OCI-LY3 (cell line): ENCODE measurements at regions not wholly inside any gene's neighbourhood (a gene's known extent, or its start where the extent isn't known, plus 50 kb on each side); places are given as distances from the start of the nearest gene placed in this dataset.

ENCODE experiments used
- H2AFZ ChIP-seq: fragments of 200-600, 300-600 bp; shearing (Covaris generic); 2 replicates; pipeline ENCODE4 v1.6.0; 2014; ENCODE audit warnings: antibody characterized with exemption, low read depth, low read length
- H3K27ac ChIP-seq: fragments of 200-600, 300-600 bp; sonication (generic); 2 replicates; pipeline ENCODE4 v1.5.1; 2014; ENCODE audit warnings: mild to moderate bottlenecking, low read length, moderate library complexity, mixed read lengths
- H3K27me3 ChIP-seq: fragments of 200-600, 300-600 bp; sonication (generic); 2 replicates; pipeline ENCODE4 v1.6.1; 2014; ENCODE audit warnings: low read depth, low read length, mixed read lengths
- H3K36me3 ChIP-seq: fragments of 200-600, 300-600 bp; sonication (generic); replicated peaks from 2 replicates; pipeline ENCODE3; 2014; ENCODE audit warnings: low read depth, low read length, mixed read lengths
- H3K4me1 ChIP-seq: fragments of 300-600, 200-600 bp; sonication (generic); 2 replicates; pipeline ENCODE4 v1.6.1; 2014; ENCODE audit warnings: low read length, mixed read lengths
- H3K4me2 ChIP-seq: fragments of 200-600, 300-600 bp; sonication (generic); 2 replicates; pipeline ENCODE4 v1.6.1; 2014; ENCODE audit warnings: low read length, mixed read lengths
- H3K4me3 ChIP-seq: fragments of 300-600, 200-600 bp; sonication (generic); 2 replicates; pipeline ENCODE4 v1.5.1; 2014; ENCODE audit warnings: antibody characterized with exemption, mild to moderate bottlenecking, low read length, moderate library complexity
- H3K79me2 ChIP-seq: fragments of 300-600, 200-600 bp; shearing (Covaris generic); 2 replicates; pipeline ENCODE4 v1.6.1; 2014; ENCODE audit warnings: mild to moderate bottlenecking, low read length, mixed read lengths
- H3K9ac ChIP-seq: fragments of 300-600, 200-600 bp; shearing (Covaris generic); 2 replicates; pipeline ENCODE4 v1.6.0; 2014; ENCODE audit warnings: mild to moderate bottlenecking, low read length, moderate library complexity
- H3K9me3 ChIP-seq: fragments of 200-600, 300-600 bp; shearing (Covaris generic); 2 replicates; pipeline ENCODE4 v1.6.1; 2014; ENCODE audit warnings: low read length, mixed read lengths; ENCODE audit not compliant: insufficient read depth
- H4K20me1 ChIP-seq: fragments of 200-600, 300-600 bp; sonication (generic); 2 replicates; pipeline ENCODE4 v1.6.1; 2016; ENCODE audit warnings: low read length, mixed read lengths; ENCODE audit not compliant: insufficient read depth
- CTCF ChIP-seq: fragments of 200-600, 300-600 bp; sonication (generic); IDR thresholded peaks from 2 replicates; pipeline ENCODE4 v1.5.1; 2014; ENCODE audit warnings: antibody characterized with exemption, low read length, low read depth
- EZH2phosphoT487 ChIP-seq: fragments of 200-600 bp; shearing (Covaris generic); IDR thresholded peaks from 2 replicates; pipeline ENCODE4 v1.6.1; 2018; ENCODE audit warnings: antibody characterized with exemption, mixed run types, low read depth

DNA sequence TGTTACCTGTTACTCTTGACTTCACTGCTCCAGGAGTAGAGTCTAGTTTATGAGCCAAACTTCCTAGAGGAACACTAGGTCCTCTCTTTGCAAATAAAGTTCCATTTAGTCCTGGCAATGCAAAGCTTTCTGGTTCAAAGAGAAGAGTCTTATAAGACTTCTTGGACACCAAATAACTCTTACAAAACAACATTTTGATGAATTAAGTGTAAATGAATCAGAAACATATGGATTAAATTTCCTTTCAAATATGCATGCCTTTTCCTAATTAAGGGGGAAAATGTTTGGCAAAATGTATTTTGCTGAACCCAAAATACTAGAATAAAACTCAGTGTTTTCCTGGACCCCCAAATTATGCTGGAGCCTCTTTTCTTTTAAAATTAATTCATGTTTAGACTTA, 388.0 kb downstream of the FGF10 start:
- Histone ChIP-seq H3K4me1 (no peaks in the 10 kb centered on the region), H3K9me3 (no peaks in the 10 kb centered on the region)

GRCh38 chr5:43997647-43998272, 391.5 kb downstream of the FGF10 start:
- Histone ChIP-seq H3K27ac (no peak overlapping the region), H3K9me3 (no peaks in the 10 kb centered on the region), H3K36me3 (no peaks in the 10 kb centered on the region), H4K20me1 (no peaks in the 10 kb centered on the region), H3K9ac (no peak overlapping the region), H3K4me3 (no peak overlapping the region), H3K4me1 (no peaks in the 10 kb centered on the region), H3K4me2 (no peak overlapping the region), H2AFZ (no peak overlapping the region), H3K27me3 (no peaks in the 10 kb centered on the region), H3K79me2 (no peaks in the 10 kb centered on the region)
- no peak for TF ChIP-seq CTCF
- TF ChIP-seq EZH2phosphoT487: no peak

More for the DNA sequence above, 388.0 kb downstream of the FGF10 start:
- H3K27me3 ChIP-seq: no peaks in the 10 kb centered on the region
- no peak overlapping the region for H3K4me2 ChIP-seq
- no peaks in the 10 kb centered on the region for H3K79me2 ChIP-seq
- no peaks in the 10 kb centered on the region for H4K20me1 ChIP-seq
- H2AFZ ChIP-seq: no peak overlapping the region
- H3K36me3 ChIP-seq: no peaks in the 10 kb centered on the region
- H3K4me3 ChIP-seq: no peak overlapping the region
- no peak for TF ChIP-seq CTCF
- no peak for TF ChIP-seq EZH2phosphoT487
- H3K27ac ChIP-seq: no peak overlapping the region
- H3K9ac ChIP-seq: no peak overlapping the region

GRCh38 chr5:43996221-43996620, 393.0 kb downstream of the FGF10 start:
- no peak overlapping the region for H3K4me2 ChIP-seq
- no peak overlapping the region for H3K27ac ChIP-seq
- TF ChIP-seq EZH2phosphoT487 (no peak), CTCF (no peak)
- H3K9ac ChIP-seq: no peak overlapping the region
- H3K36me3 ChIP-seq: no peaks in the 10 kb centered on the region
- no peaks in the 10 kb centered on the region for H3K27me3 ChIP-seq
- H4K20me1 ChIP-seq: no peaks in the 10 kb centered on the region
- H3K4me3 ChIP-seq: no peak overlapping the region
- no peak overlapping the region for H2AFZ ChIP-seq
- H3K4me1 ChIP-seq: no peaks in the 10 kb centered on the region
- no peaks in the 10 kb centered on the region for H3K79me2 ChIP-seq
- no peaks in the 10 kb centered on the region for H3K9me3 ChIP-seq

GRCh38 chr5:43994352-43994708, 391.4 kb downstream of the NNT start:
- Histone ChIP-seq H3K4me1 (no peaks in the 10 kb centered on the region), H3K27ac (no peak overlapping the region), H3K4me3 (no peak overlapping the region), H3K9me3 (no peaks in the 10 kb centered on the region), H3K27me3 (no peaks in the 10 kb centered on the region), H4K20me1 (no peaks in the 10 kb centered on the region), H3K9ac (no peak overlapping the region), H2AFZ (no peak overlapping the region), H3K4me2 (no peak overlapping the region), H3K36me3 (no peaks in the 10 kb centered on the region), H3K79me2 (no peaks in the 10 kb centered on the region)
- no peak for TF ChIP-seq CTCF
- TF ChIP-seq EZH2phosphoT487: no peak
